ENCODE measurements at regions not wholly inside any gene's neighbourhood (a gene's known extent, or its start where the extent isn't known, plus 50 kb on each side); places are given as distances from the start of the nearest gene placed in this dataset.

GRCh38 chr6:119559586-119559985 is 210.0 kb upstream of the MAN1A1 start:
- Histone ChIP-seq H3K9me3 (ENCODE audit: control insufficient read depth, insufficient read depth, low read length) (no peaks in the 10 kb centered on the region; the same call in 1 of the 2 replicates), H3K9ac (ENCODE audit: low read depth, low read length) (no peak overlapping the region), H3K4me1 (ENCODE audit: insufficient read depth, low read length) (no peaks in the 10 kb centered on the region), H3K36me3 (ENCODE audit: insufficient read depth, low read length) (no peaks in the 10 kb centered on the region)

GRCh38 chr6:119557239-119557638 is 207.7 kb upstream of the MAN1A1 start:
- Histone ChIP-seq H3K9ac (ENCODE audit: low read depth, low read length) (no peak overlapping the region), H3K4me1 (ENCODE audit: insufficient read depth, low read length) (no peaks in the 10 kb centered on the region), H3K9me3 (ENCODE audit: control insufficient read depth, insufficient read depth, low read length) (no peaks in the 10 kb centered on the region; the same call in 1 of the 2 replicates), H3K36me3 (ENCODE audit: insufficient read depth, low read length) (no peaks in the 10 kb centered on the region)

- Histone ChIP-seq H3K36me3 (ENCODE audit: insufficient read depth, low read length) (no peaks in the 10 kb centered on the region), H3K9ac (ENCODE audit: low read depth, low read length) (no peak overlapping the region), H3K4me1 (ENCODE audit: insufficient read depth, low read length) (no peaks in the 10 kb centered on the region), H3K9me3 (ENCODE audit: control insufficient read depth, insufficient read depth, low read length) (no peaks in the 10 kb centered on the region; the same call in 1 of the 2 replicates)
These were observed 202.5 kb upstream of the MAN1A1 start for GRCh38 chr6:119552021-119552420.

GRCh38 chr6:119547024-119547423 is 197.5 kb upstream of the MAN1A1 start:
- H3K36me3 ChIP-seq (ENCODE audit: insufficient read depth, low read length): no peaks in the 10 kb centered on the region
- no peaks in the 10 kb centered on the region; the same call in 1 of the 2 replicates for H3K4me1 ChIP-seq (ENCODE audit: insufficient read depth, low read length)
- H3K9me3 ChIP-seq (ENCODE audit: control insufficient read depth, insufficient read depth, low read length): no peaks in the 10 kb centered on the region; the same call in 1 of the 2 replicates
- no peak overlapping the region for H3K9ac ChIP-seq (ENCODE audit: low read depth, low read length)

GRCh38 chr6:119545245-119545644 is 195.7 kb upstream of the MAN1A1 start:
- H3K4me1 ChIP-seq (ENCODE audit: insufficient read depth, low read length): no peaks in the 10 kb centered on the region; the same call in 1 of the 2 replicates
- H3K9ac ChIP-seq (ENCODE audit: low read depth, low read length): no peak overlapping the region
- H3K9me3 ChIP-seq (ENCODE audit: control insufficient read depth, insufficient read depth, low read length): no peaks in the 10 kb centered on the region; the same call in 1 of the 2 replicates
- no peaks in the 10 kb centered on the region for H3K36me3 ChIP-seq (ENCODE audit: insufficient read depth, low read length)

- Histone ChIP-seq H3K9me3 (ENCODE audit: control insufficient read depth, insufficient read depth, low read length) (no peaks in the 10 kb centered on the region; the same call in 1 of the 2 replicates), H3K9ac (ENCODE audit: low read depth, low read length) (no peak overlapping the region)
These were observed 195.0 kb upstream of the MAN1A1 start for GRCh38 chr6:119544325-119545175.

GRCh38 chr6:119543332-119543731 is 193.8 kb upstream of the MAN1A1 start:
- no peak overlapping the region for H3K9ac ChIP-seq (ENCODE audit: low read depth, low read length)
- no peaks in the 10 kb centered on the region; the same call in 1 of the 2 replicates for H3K4me1 ChIP-seq (ENCODE audit: insufficient read depth, low read length)
- H3K36me3 ChIP-seq (ENCODE audit: insufficient read depth, low read length): no peaks in the 10 kb centered on the region
- H3K9me3 ChIP-seq (ENCODE audit: control insufficient read depth, insufficient read depth, low read length): no peaks in the 10 kb centered on the region; the same call in 1 of the 2 replicates

More at GRCh38 chr6:119544325-119545175, 195.0 kb upstream of the MAN1A1 start:
- Histone ChIP-seq H3K4me1 (ENCODE audit: insufficient read depth, low read length) (no peaks in the 10 kb centered on the region; the same call in 1 of the 2 replicates), H3K36me3 (ENCODE audit: insufficient read depth, low read length) (no peaks in the 10 kb centered on the region)

- Histone ChIP-seq H3K9me3 (ENCODE audit: control insufficient read depth, insufficient read depth, low read length) (no peaks in the 10 kb centered on the region; the same call in 1 of the 2 replicates), H3K9ac (ENCODE audit: low read depth, low read length) (no peak overlapping the region), H3K36me3 (ENCODE audit: insufficient read depth, low read length) (no peaks in the 10 kb centered on the region), H3K4me1 (ENCODE audit: insufficient read depth, low read length) (no peaks in the 10 kb centered on the region; the same call in 1 of the 2 replicates)
These were observed 192.5 kb upstream of the MAN1A1 start for GRCh38 chr6:119542037-119542436.

GRCh38 chr6:119541132-119541905 is 191.8 kb upstream of the MAN1A1 start:
- no peaks in the 10 kb centered on the region for H3K36me3 ChIP-seq (ENCODE audit: insufficient read depth, low read length)
- H3K9me3 ChIP-seq (ENCODE audit: control insufficient read depth, insufficient read depth, low read length): no peaks in the 10 kb centered on the region; the same call in 1 of the 2 replicates
- H3K9ac ChIP-seq (ENCODE audit: low read depth, low read length): no peak overlapping the region
- H3K4me1 ChIP-seq (ENCODE audit: insufficient read depth, low read length): no peaks in the 10 kb centered on the region; the same call in 1 of the 2 replicates

GRCh38 chr6:119540417-119540816 is 190.9 kb upstream of the MAN1A1 start:
- H3K36me3 ChIP-seq (ENCODE audit: insufficient read depth, low read length): no peaks in the 10 kb centered on the region
- no peak overlapping the region for H3K9ac ChIP-seq (ENCODE audit: low read depth, low read length)

GRCh38 chr6:119539066-119539746 is 189.6 kb upstream of the MAN1A1 start:
- Histone ChIP-seq H3K9me3 (ENCODE audit: control insufficient read depth, insufficient read depth, low read length) (no peaks in the 10 kb centered on the region), H3K4me1 (ENCODE audit: insufficient read depth, low read length) (no peaks in the 10 kb centered on the region), H3K36me3 (ENCODE audit: insufficient read depth, low read length) (no peaks in the 10 kb centered on the region), H3K9ac (ENCODE audit: low read depth, low read length) (no peak overlapping the region)

More at GRCh38 chr6:119540417-119540816, 190.9 kb upstream of the MAN1A1 start:
- no peaks in the 10 kb centered on the region for H3K9me3 ChIP-seq (ENCODE audit: control insufficient read depth, insufficient read depth, low read length)
- no peaks in the 10 kb centered on the region for H3K4me1 ChIP-seq (ENCODE audit: insufficient read depth, low read length)

- Histone ChIP-seq H3K4me1 (ENCODE audit: insufficient read depth, low read length) (no peaks in the 10 kb centered on the region), H3K9me3 (ENCODE audit: control insufficient read depth, insufficient read depth, low read length) (no peaks in the 10 kb centered on the region), H3K36me3 (ENCODE audit: insufficient read depth, low read length) (no peaks in the 10 kb centered on the region), H3K9ac (ENCODE audit: low read depth, low read length) (no peak overlapping the region)
These were observed 187.1 kb upstream of the MAN1A1 start for GRCh38 chr6:119536666-119537065.

GRCh38 chr6:119535332-119535731 is 185.8 kb upstream of the MAN1A1 start:
- H3K9me3 ChIP-seq (ENCODE audit: control insufficient read depth, insufficient read depth, low read length): no peaks in the 10 kb centered on the region
- no peaks in the 10 kb centered on the region for H3K4me1 ChIP-seq (ENCODE audit: insufficient read depth, low read length)
- no peaks in the 10 kb centered on the region for H3K36me3 ChIP-seq (ENCODE audit: insufficient read depth, low read length)
- no peak overlapping the region for H3K9ac ChIP-seq (ENCODE audit: low read depth, low read length)
